ENCODE measurements at regions not wholly inside any gene's neighbourhood (a gene's known extent, or its start where the extent isn't known, plus 50 kb on each side); places are given as distances from the start of the nearest gene placed in this dataset.

DNA sequence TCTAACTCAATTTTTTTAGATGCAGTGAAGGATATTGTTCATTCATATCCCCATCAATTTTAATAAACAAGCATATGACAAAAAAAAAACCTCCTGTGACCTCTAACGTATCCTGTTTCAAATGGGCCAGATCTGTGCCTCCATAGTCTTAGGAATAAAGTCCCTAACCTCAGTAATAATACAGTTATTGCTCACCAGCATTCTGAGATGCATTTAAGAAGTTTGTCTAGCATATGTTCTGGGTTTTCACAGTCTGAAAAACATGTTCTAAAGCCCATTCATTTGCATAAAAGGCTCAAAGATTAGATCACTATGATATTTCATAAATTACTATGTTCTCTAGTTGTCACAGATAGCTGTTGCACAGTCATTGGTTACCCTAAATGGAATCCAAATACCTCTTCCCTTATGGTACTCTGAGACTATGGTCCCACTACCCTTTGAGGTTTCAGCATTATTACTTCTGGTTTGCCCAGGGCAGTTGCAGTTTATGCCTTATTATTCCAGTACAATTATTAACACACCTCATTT is 190.1 kb downstream of the ZIC4 start:
- no peak for TF ChIP-seq CTCF (IDR thresholded peaks at IDR 0.05; ENCODE audit: low read depth, low read length, missing control alignments)
- H3K4me3 ChIP-seq (ENCODE audit: low read depth, low read length), result no peak overlapping the region
- DNase-seq (ENCODE audit: low read depth), result no peak

- TF ChIP-seq CTCF (IDR thresholded peaks at IDR 0.05; ENCODE audit: low read depth, low read length, missing control alignments), result no peak
These were observed 190.7 kb downstream of the ZIC4 start for GRCh38 chr3:147215660-147216059.

GRCh38 chr3:147213633-147214032 is 192.7 kb downstream of the ZIC4 start:
- no peak for TF ChIP-seq CTCF (IDR thresholded peaks at IDR 0.05; ENCODE audit: low read depth, low read length, missing control alignments)
- H3K4me3 ChIP-seq (ENCODE audit: low read depth, low read length), result no peak overlapping the region
- DNase-seq (ENCODE audit: low read depth), result no peak

More at GRCh38 chr3:147215660-147216059, 190.7 kb downstream of the ZIC4 start:
- DNase-seq (ENCODE audit: low read depth), result no peak
- no peak overlapping the region for H3K4me3 ChIP-seq (ENCODE audit: low read depth, low read length)

GRCh38 chr3:147210676-147211075 is 195.7 kb downstream of the ZIC4 start:
- no peak for DNase-seq (ENCODE audit: low read depth)
- H3K4me3 ChIP-seq (ENCODE audit: low read depth, low read length), result no peak overlapping the region
- no peak for TF ChIP-seq CTCF (IDR thresholded peaks at IDR 0.05; ENCODE audit: low read depth, low read length, missing control alignments)

- no peak for DNase-seq (ENCODE audit: low read depth)
- no peak overlapping the region for H3K4me3 ChIP-seq (ENCODE audit: low read depth, low read length)
These were observed 205.3 kb downstream of the ZIC4 start for GRCh38 chr3:147201086-147201485.

GRCh38 chr3:147200545-147200944 is 205.8 kb downstream of the ZIC4 start:
- no peak overlapping the region for H3K4me3 ChIP-seq (ENCODE audit: low read depth, low read length)
- TF ChIP-seq CTCF (IDR thresholded peaks at IDR 0.05; ENCODE audit: low read depth, low read length, missing control alignments), result no peak
- no peak for DNase-seq (ENCODE audit: low read depth)

More at GRCh38 chr3:147201086-147201485, 205.3 kb downstream of the ZIC4 start:
- TF ChIP-seq CTCF (IDR thresholded peaks at IDR 0.05; ENCODE audit: low read depth, low read length, missing control alignments), result no peak

DNA sequence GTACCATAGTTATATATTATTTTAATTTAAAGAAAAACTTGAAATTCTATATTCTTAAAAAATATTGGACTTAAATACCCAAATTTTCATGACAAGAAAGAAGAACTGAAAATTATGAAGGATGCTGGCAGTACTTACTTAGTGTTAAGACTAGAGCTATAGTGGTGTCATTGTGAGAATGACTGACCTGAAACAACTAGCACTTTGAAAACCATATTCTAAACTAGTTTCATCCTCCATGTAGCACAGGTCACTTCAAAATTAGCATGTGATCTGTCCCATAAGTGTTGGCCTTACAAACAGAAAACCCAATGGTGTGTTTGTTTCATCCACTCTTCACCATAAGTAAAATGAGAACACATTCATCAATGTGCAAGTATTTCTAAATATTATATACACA is 208.6 kb downstream of the ZIC4 start:
- TF ChIP-seq CTCF (IDR thresholded peaks at IDR 0.05; ENCODE audit: low read depth, low read length, missing control alignments), result no peak
- no peak overlapping the region for H3K4me3 ChIP-seq (ENCODE audit: low read depth, low read length)

More for the DNA sequence above, 208.6 kb downstream of the ZIC4 start:
- DNase-seq (ENCODE audit: low read depth), result no peak
